HepG2 (cell line): ENCODE measurements at regions not wholly inside any gene's neighbourhood (a gene's known extent, or its start where the extent isn't known, plus 50 kb on each side); places are given as distances from the start of the nearest gene placed in this dataset.

ENCODE experiments used
- ATAC-seq: fragments of 200-7000 bp; cut with Tn5 transposase; 3 replicates; pipeline ENCODE4 v1.9.1; 2020; ENCODE audit warnings: mild to moderate bottlenecking, moderate library complexity
- BruUV-seq: library from RNA; stranded (reverse); fragments of 400-500 nt; replicated peaks from 2 replicates; lab custom pipeline; 2021; lab: Mats Ljungman, UMichigan
- CTCF ChIA-PET: fragments of 300-600 bp; formaldehyde crosslinking; extraction: SDS; loops from one replicate; lab custom pipeline; 2021; ENCODE audit warnings: low total read pairs, inconsistent platforms, low intra/inter-chr PET ratio; lab: Yijun Ruan, JAX
- POLR2A ChIA-PET: fragments of 350-600 bp; sonication (Branson Sonifier 250); formaldehyde crosslinking; loops from one replicate; lab custom pipeline; 2020; ENCODE audit warnings: antibody characterized with exemption, inconsistent platforms; lab: Yijun Ruan, JAX
- DNase-seq: peaks from one replicate; pipeline ENCODE4 v3.0.0-alpha.2; 2015; ENCODE audit warnings: low spot score
- FAIRE-seq: peaks from 3 replicates; lab custom pipeline; 2011; peaks lifted over from hg19 to GRCh38; lab: Jason Lieb, UNC
- H2AFZ ChIP-seq: one replicate; pipeline ENCODE4 v1.6.1; 2011; ENCODE audit warnings: low read length, inconsistent platforms
- H3K27ac ChIP-seq: fragments of 300-600 bp; 3 replicates; pipeline ENCODE4 v1.8.0; 2011; ENCODE audit warnings: mixed run types, mild to moderate bottlenecking, mixed read lengths, low read length, inconsistent platforms; ENCODE audit not compliant: insufficient read depth; ENCODE audit errors: extremely low read length
- H3K27me3 ChIP-seq, 2 experiments: fragments of 200-600 bp in 1 of 2; 2 replicates in 1 of 2; 3 replicates in 1 of 2; pipeline versions ENCODE4 v1.6.0 to v1.8.0; 2011; ENCODE audit warnings: low read length in 2 of 2, mild to moderate bottlenecking in 2 of 2, moderate library complexity in 2 of 2, inconsistent platforms in 1 of 2; ENCODE audit not compliant: insufficient read depth in 2 of 2, control insufficient read depth in 1 of 2
- H3K36me3 ChIP-seq, 2 experiments: fragments of 200-600 bp in 1 of 2; replicated peaks in 1 of 2; 2 replicates in 1 of 2; 3 replicates in 1 of 2; pipeline versions ENCODE4 v1.5.1 to v1.8.0; 2011; ENCODE audit warnings: low read length in 2 of 2, inconsistent platforms in 1 of 2; ENCODE audit not compliant: insufficient read depth in 2 of 2, control insufficient read depth in 1 of 2
- H3K4me1 ChIP-seq: 2 replicates; pipeline ENCODE4 v1.5.1; 2012; ENCODE audit warnings: low read length, inconsistent platforms; ENCODE audit not compliant: insufficient read depth
- H3K4me2 ChIP-seq: 2 replicates; pipeline ENCODE4 v1.6.0; 2011; ENCODE audit warnings: low read depth, low read length, inconsistent platforms
- H3K4me3 ChIP-seq, 3 experiments: fragments of 200-600 bp in 1 of 3; sonication (generic), shearing (Covaris generic) in 1 of 3; replicated peaks in 1 of 3; 2 replicates each; pipeline ENCODE4 v1.5.1; 2011 to 2016; ENCODE audit warnings: low read length in 3 of 3, inconsistent platforms in 2 of 3, low read depth in 2 of 3, mild to moderate bottlenecking in 2 of 3, control low read depth in 1 of 3, mixed read lengths in 1 of 3; ENCODE audit not compliant: insufficient read depth in 1 of 3
- H3K79me2 ChIP-seq: one replicate; pipeline ENCODE4 v1.6.1; 2011; ENCODE audit warnings: low read length, inconsistent platforms; ENCODE audit not compliant: insufficient read depth
- H3K9ac ChIP-seq: 2 replicates; pipeline ENCODE4 v1.6.0; 2011; ENCODE audit warnings: mild to moderate bottlenecking, low read depth, low read length, inconsistent platforms; ENCODE audit not compliant: insufficient read depth
- H3K9me3 ChIP-seq: 2 replicates; pipeline ENCODE4 v1.5.1; 2012; ENCODE audit warnings: mild to moderate bottlenecking, low read length
- H4K20me1 ChIP-seq: 2 replicates; pipeline ENCODE4 v1.6.0; 2011; ENCODE audit warnings: inconsistent platforms, mild to moderate bottlenecking, low read length, moderate library complexity; ENCODE audit not compliant: insufficient read depth
- BRF2 ChIP-seq: sonication (generic); formaldehyde crosslinking; IDR thresholded peaks from 2 replicates; pipeline ENCODE4 v1.8.1; 2022; ENCODE audit warnings: mild to moderate bottlenecking, missing genetic modification reagents
- MLLT10 ChIP-seq: sonication (generic); formaldehyde crosslinking; IDR thresholded peaks from 2 replicates; pipeline ENCODE4 v1.4.0; 2020; ENCODE audit warnings: missing genetic modification reagents
- SAP130 ChIP-seq: IDR thresholded peaks from 2 replicates; pipeline ENCODE4 v1.6.1; 2016; ENCODE audit warnings: low read depth
- ZNF530 ChIP-seq: sonication (generic); formaldehyde crosslinking; IDR thresholded peaks from 2 replicates; pipeline ENCODE4 v1.5.0; 2020; ENCODE audit warnings: low read depth, mild to moderate bottlenecking, missing genetic modification reagents
- ZSCAN22 ChIP-seq: sonication (generic); formaldehyde crosslinking; IDR thresholded peaks from 2 replicates; pipeline ENCODE4 v1.4.0; 2020; ENCODE audit warnings: mild to moderate bottlenecking, missing genetic modification reagents
- WGBS: methylation state at CpG from one replicate; pipeline ENCODE4 v1.1.6; 2017; ENCODE audit warnings: low lambda C conversion rate; 5-methylcytosine and 5-hydroxymethylcytosine counted together
- in situ Hi-C: cut with HindIII; loops from 2 replicates; pipeline ENCODE4 v1.10.0; 2017; ENCODE audit warnings: low pct_unique_long_range_greater_than_20kb; ENCODE audit not compliant: extremely low pct_ligation_motif_present
- intact Hi-C: fragments of 100-400 bp; cut with micrococcal nuclease; formaldehyde crosslinking; loops from one replicate; pipeline ENCODE4 v1.10.0; 2022; ENCODE audit not compliant: unreplicated experiment
- TF ChIP-seq, protein P1 (sequence below), 2 experiments: fragments of 450-650 bp in 1 of 2; sonication (generic) in 1 of 2; formaldehyde crosslinking in 1 of 2; IDR thresholded peaks; 2 replicates each; pipeline versions ENCODE4 v1.6.1 to v1.8.0; 2016 to 2022; ENCODE audit warnings: antibody characterized with exemption in 1 of 2, mild to moderate bottlenecking in 1 of 2, missing genetic modification reagents in 1 of 2

GRCh38 chr6:19515939-19516338, 321.2 kb upstream of the ID4 start:
- ChIA-PET POLR2A (no interaction called here), CTCF (no interaction called here)
- no peak for TF ChIP-seq SAP130 (CRISPR knock-in tag)
- TF ChIP-seq ZSCAN22 (CRISPR knock-in tag), result no peak
- no peak for TF ChIP-seq ZNF530
- TF ChIP-seq BRF2 (CRISPR knock-in tag), result no peak
- no peak for TF ChIP-seq MLLT10 (CRISPR knock-in tag)

DNA sequence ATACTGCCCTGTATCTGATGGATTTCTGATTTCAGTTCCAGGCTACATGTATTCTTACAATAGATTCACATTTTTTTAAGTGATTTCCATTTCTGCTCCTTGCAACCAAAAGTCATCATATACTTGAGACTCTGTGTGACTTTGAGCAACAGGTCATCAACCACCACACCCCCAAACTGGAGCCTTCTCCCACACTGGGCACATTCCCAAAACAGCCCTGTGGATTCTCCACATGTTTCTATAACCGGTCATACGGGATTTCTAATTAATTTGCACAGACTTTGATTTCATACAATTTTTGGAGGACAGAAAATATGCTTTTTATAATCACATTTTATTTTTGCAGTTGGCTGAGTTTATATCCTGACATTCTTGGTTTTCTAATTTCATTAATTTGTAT, 317.2 kb upstream of the ID4 start:
- no peaks in the 10 kb centered on the region for H3K36me3 ChIP-seq
- H2AFZ ChIP-seq, result no peak overlapping the region
- intact Hi-C loops (no loop called here), in situ Hi-C loops (no loop called here)
- H3K4me1 ChIP-seq, result no peaks in the 10 kb centered on the region
- H4K20me1 ChIP-seq, result no peaks in the 10 kb centered on the region
- H3K27me3 ChIP-seq, result no peaks in the 10 kb centered on the region; a peak in 1 of 5 replicates
- H3K4me3 ChIP-seq, result no peak overlapping the region
- ChIA-PET CTCF (no interaction called here), POLR2A (no interaction called here)
- H3K79me2 ChIP-seq, result no peaks in the 10 kb centered on the region
- 2% methylated on average over 2 of the region's 2 CpGs for WGBS
- BruUV-seq, result no TSS peak
- no peak overlapping the region for H3K4me2 ChIP-seq
- H3K9me3 ChIP-seq, result peaks cover 48% of the 10 kb centered on the region
- H3K27ac ChIP-seq, result no peak overlapping the region
- no peak for DNase-seq
- H3K9ac ChIP-seq, result no peak overlapping the region
- no peak for FAIRE-seq
- ATAC-seq, result no peak
- TF ChIP-seq, protein P1, sequence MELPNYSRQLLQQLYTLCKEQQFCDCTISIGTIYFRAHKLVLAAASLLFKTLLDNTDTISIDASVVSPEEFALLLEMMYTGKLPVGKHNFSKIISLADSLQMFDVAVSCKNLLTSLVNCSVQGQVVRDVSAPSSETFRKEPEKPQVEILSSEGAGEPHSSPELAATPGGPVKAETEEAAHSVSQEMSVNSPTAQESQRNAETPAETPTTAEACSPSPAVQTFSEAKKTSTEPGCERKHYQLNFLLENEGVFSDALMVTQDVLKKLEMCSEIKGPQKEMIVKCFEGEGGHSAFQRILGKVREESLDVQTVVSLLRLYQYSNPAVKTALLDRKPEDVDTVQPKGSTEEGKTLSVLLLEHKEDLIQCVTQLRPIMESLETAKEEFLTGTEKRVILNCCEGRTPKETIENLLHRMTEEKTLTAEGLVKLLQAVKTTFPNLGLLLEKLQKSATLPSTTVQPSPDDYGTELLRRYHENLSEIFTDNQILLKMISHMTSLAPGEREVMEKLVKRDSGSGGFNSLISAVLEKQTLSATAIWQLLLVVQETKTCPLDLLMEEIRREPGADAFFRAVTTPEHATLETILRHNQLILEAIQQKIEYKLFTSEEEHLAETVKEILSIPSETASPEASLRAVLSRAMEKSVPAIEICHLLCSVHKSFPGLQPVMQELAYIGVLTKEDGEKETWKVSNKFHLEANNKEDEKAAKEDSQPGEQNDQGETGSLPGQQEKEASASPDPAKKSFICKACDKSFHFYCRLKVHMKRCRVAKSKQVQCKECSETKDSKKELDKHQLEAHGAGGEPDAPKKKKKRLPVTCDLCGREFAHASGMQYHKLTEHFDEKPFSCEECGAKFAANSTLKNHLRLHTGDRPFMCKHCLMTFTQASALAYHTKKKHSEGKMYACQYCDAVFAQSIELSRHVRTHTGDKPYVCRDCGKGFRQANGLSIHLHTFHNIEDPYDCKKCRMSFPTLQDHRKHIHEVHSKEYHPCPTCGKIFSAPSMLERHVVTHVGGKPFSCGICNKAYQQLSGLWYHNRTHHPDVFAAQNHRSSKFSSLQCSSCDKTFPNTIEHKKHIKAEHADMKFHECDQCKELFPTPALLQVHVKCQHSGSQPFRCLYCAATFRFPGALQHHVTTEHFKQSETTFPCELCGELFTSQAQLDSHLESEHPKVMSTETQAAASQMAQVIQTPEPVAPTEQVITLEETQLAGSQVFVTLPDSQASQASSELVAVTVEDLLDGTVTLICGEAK (IDR thresholded peaks at IDR 0.05), result no peak
- TF ChIP-seq, protein P1 (CRISPR knock-in tag; IDR thresholded peaks at IDR 0.05), result no peak

More at GRCh38 chr6:19515939-19516338, 321.2 kb upstream of the ID4 start:
- H4K20me1 ChIP-seq, result no peaks in the 10 kb centered on the region
- H3K36me3 ChIP-seq, result no peaks in the 10 kb centered on the region
- FAIRE-seq, result no peak
- H2AFZ ChIP-seq, result no peak overlapping the region
- peaks cover 87% of the 10 kb centered on the region for H3K9me3 ChIP-seq
- no TSS peak for BruUV-seq
- H3K4me1 ChIP-seq, result no peaks in the 10 kb centered on the region
- no peak overlapping the region for H3K4me2 ChIP-seq
- no peaks in the 10 kb centered on the region for H3K79me2 ChIP-seq
- WGBS, result 0% methylated on average over 4 of the region's 4 CpGs
- in situ Hi-C loops, result no loop called here
- no peak overlapping the region for H3K9ac ChIP-seq
- ATAC-seq, result no peak
- H3K27ac ChIP-seq, result no peak overlapping the region
- H3K4me3 ChIP-seq, result no peak overlapping the region
- DNase-seq, result no peak
- intact Hi-C loops, result no loop called here
- no peaks in the 10 kb centered on the region; a peak in 1 of 5 replicates for H3K27me3 ChIP-seq
